ENCODE measurements at regions not wholly inside any gene's neighbourhood (a gene's known extent, or its start where the extent isn't known, plus 50 kb on each side); places are given as distances from the start of the nearest gene placed in this dataset.

GRCh38 chr18:24603151-24603550 lies 142.7 kb downstream of the HRH4 start:
- no peak for TF ChIP-seq CTCF (IDR thresholded peaks at IDR 0.05)
- no peak overlapping the region for H3K27ac ChIP-seq (ENCODE audit: low read length)
- no peaks in the 10 kb centered on the region for H3K36me3 ChIP-seq (ENCODE audit: control insufficient read depth, insufficient read depth, low read length)
- no peak overlapping the region for H3K4me3 Mint-ChIP-seq
- H3K9me3 ChIP-seq (ENCODE audit: control insufficient read depth, insufficient read depth, low read length), result no peaks in the 10 kb centered on the region
- no peak overlapping the region for H3K27ac Mint-ChIP-seq
- H3K4me3 ChIP-seq (ENCODE audit: low read length), result no peak overlapping the region
- H3K9me3 Mint-ChIP-seq, result no peaks in the 10 kb centered on the region
- no peaks in the 10 kb centered on the region for H3K27me3 ChIP-seq (ENCODE audit: control insufficient read depth, insufficient read depth, low read length)
- peaks cover 14 to 31% of the 10 kb centered on the region in 2 donors for H3K27me3 Mint-ChIP-seq (ENCODE audit: low read depth in 2 of 2)
- DNase-seq (no peak), ATAC-seq (no peak)
- H3K36me3 Mint-ChIP-seq, result no peaks in the 10 kb centered on the region
- H3K4me1 ChIP-seq (ENCODE audit: control insufficient read depth, insufficient read depth, low read length), result no peaks in the 10 kb centered on the region
- intact Hi-C loops (cut with micrococcal nuclease), result no loop called here
- no peaks in the 10 kb centered on the region for H3K4me1 Mint-ChIP-seq
- WGBS (ENCODE audit: insufficient coverage), result 82% methylated on average over 3 of the region's 3 CpGs

- Histone ChIP-seq H3K36me3 (ENCODE audit: control insufficient read depth, insufficient read depth, low read length) (no peaks in the 10 kb centered on the region), H3K4me3 (ENCODE audit: low read length) (no peak overlapping the region), H3K27ac (ENCODE audit: low read length) (no peak overlapping the region), H3K4me1 (ENCODE audit: control insufficient read depth, insufficient read depth, low read length) (no peaks in the 10 kb centered on the region), H3K9me3 (ENCODE audit: control insufficient read depth, insufficient read depth, low read length) (no peaks in the 10 kb centered on the region), H3K27me3 (ENCODE audit: control insufficient read depth, insufficient read depth, low read length) (no peaks in the 10 kb centered on the region)
- H3K4me1 Mint-ChIP-seq, result no peaks in the 10 kb centered on the region
- H3K4me3 Mint-ChIP-seq, result no peak overlapping the region
- ATAC-seq (no peak), DNase-seq (no peak)
- peaks cover 10 to 25% of the 10 kb centered on the region in 2 donors for H3K27me3 Mint-ChIP-seq (ENCODE audit: low read depth in 2 of 2)
- no peak for TF ChIP-seq CTCF (IDR thresholded peaks at IDR 0.05)
- H3K36me3 Mint-ChIP-seq, result no peaks in the 10 kb centered on the region
- no peak overlapping the region for H3K27ac Mint-ChIP-seq
- H3K9me3 Mint-ChIP-seq, result no peaks in the 10 kb centered on the region
- 94% methylated on average over 1 of the region's 1 CpG for WGBS (ENCODE audit: insufficient coverage)
- intact Hi-C loops (cut with micrococcal nuclease), result no loop called here
Measured at GRCh38 chr18:24605444-24605843, 145.0 kb downstream of the HRH4 start.

GRCh38 chr18:24609254-24609653 lies 148.8 kb downstream of the HRH4 start:
- Histone ChIP-seq H3K4me1 (ENCODE audit: control insufficient read depth, insufficient read depth, low read length) (no peaks in the 10 kb centered on the region), H3K27ac (ENCODE audit: low read length) (no peak overlapping the region), H3K4me3 (ENCODE audit: low read length) (no peak overlapping the region), H3K27me3 (ENCODE audit: control insufficient read depth, insufficient read depth, low read length) (no peaks in the 10 kb centered on the region), H3K9me3 (ENCODE audit: control insufficient read depth, insufficient read depth, low read length) (no peaks in the 10 kb centered on the region), H3K36me3 (ENCODE audit: control insufficient read depth, insufficient read depth, low read length) (no peaks in the 10 kb centered on the region)
- H3K27me3 Mint-ChIP-seq (ENCODE audit: low read depth in 2 of 2), result peaks cover 6 to 10% of the 10 kb centered on the region in 2 donors
- ATAC-seq, result no peak
- no peak overlapping the region for H3K4me3 Mint-ChIP-seq
- TF ChIP-seq CTCF (IDR thresholded peaks at IDR 0.05), result no peak
- no peaks in the 10 kb centered on the region for H3K9me3 Mint-ChIP-seq
- H3K4me1 Mint-ChIP-seq, result no peaks in the 10 kb centered on the region
- H3K36me3 Mint-ChIP-seq, result no peaks in the 10 kb centered on the region
- intact Hi-C loops (cut with micrococcal nuclease), result no loop called here
- WGBS (ENCODE audit: insufficient coverage), result 86% methylated on average over 7 of the region's 7 CpGs
- H3K27ac Mint-ChIP-seq, result no peak overlapping the region
- DNase-seq, result no peak

GRCh38 chr18:24611075-24611474 lies 150.6 kb downstream of the HRH4 start:
- H3K4me3 ChIP-seq (ENCODE audit: low read length), result no peak overlapping the region
- no peaks in the 10 kb centered on the region for H3K9me3 ChIP-seq (ENCODE audit: control insufficient read depth, insufficient read depth, low read length)
- H3K4me1 ChIP-seq (ENCODE audit: control insufficient read depth, insufficient read depth, low read length), result no peaks in the 10 kb centered on the region
- no peak for TF ChIP-seq CTCF (IDR thresholded peaks at IDR 0.05)
- ATAC-seq (no peak), DNase-seq (no peak)
- peaks cover 3 to 10% of the 10 kb centered on the region in 2 donors for H3K27me3 Mint-ChIP-seq (ENCODE audit: low read depth in 2 of 2)
- no peak overlapping the region for H3K4me3 Mint-ChIP-seq
- WGBS (ENCODE audit: insufficient coverage), result 93% methylated on average over 8 of the region's 8 CpGs
- H3K9me3 Mint-ChIP-seq, result no peaks in the 10 kb centered on the region
- H3K36me3 Mint-ChIP-seq, result no peaks in the 10 kb centered on the region
- no peak overlapping the region for H3K27ac ChIP-seq (ENCODE audit: low read length)
- no peaks in the 10 kb centered on the region for H3K36me3 ChIP-seq (ENCODE audit: control insufficient read depth, insufficient read depth, low read length)
- no peak overlapping the region for H3K27ac Mint-ChIP-seq
- intact Hi-C loops (cut with micrococcal nuclease), result no loop called here
- no peaks in the 10 kb centered on the region for H3K27me3 ChIP-seq (ENCODE audit: control insufficient read depth, insufficient read depth, low read length)
- no peaks in the 10 kb centered on the region for H3K4me1 Mint-ChIP-seq
